LoVo (cell line): ENCODE measurements at regions not wholly inside any gene's neighbourhood (a gene's known extent, or its start where the extent isn't known, plus 50 kb on each side); places are given as distances from the start of the nearest gene placed in this dataset.

ENCODE experiments used
- DNase-seq: peaks from one replicate; pipeline ENCODE4 v3.0.0-alpha.2; 2016; ENCODE audit warnings: low spot score

- no peak for DNase-seq
Measured at GRCh38 chr13:107573184-107573583, 642.2 kb downstream of the LIG4 start.

DNA sequence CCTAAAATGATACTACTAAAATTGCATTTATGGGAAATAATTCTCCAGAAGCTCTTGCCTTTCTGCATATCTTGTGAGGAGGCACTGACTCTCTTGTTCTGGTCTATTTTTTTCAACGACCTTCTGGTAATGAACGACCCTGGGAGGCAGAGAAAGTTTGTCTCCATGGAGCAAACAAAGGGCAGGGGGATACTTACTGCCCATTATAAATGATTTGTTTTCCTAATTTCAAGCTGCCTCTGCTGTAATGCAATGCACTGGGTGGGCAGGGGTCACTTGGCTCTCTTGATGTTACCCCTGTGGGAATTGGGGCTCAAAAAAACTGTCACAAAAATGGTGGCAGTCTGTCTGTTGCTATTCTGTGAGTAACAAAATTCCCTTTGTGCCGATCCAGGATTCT is 643.2 kb downstream of the LIG4 start:
- no peak for DNase-seq

DNA sequence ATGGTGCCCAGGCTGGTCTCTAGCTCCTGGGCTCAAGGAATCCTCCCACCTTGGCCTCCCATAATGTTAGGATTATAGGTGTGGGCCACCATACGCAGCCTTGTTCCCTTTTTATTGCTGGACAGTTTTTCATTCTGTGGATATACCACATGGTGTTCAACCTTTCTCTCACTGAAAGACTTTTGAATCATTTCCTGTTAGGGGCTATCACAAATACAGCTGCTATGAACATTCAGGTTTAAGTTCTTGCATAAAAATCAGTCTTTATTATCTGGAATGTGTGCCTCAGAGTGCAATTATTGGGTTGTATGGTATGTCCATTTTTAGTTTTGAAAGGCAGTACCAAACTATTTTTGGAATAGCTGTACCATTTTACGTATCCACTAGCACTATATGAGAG is 647.2 kb downstream of the LIG4 start:
- no peak for DNase-seq

GRCh38 chr13:107563099-107563925 is 652.0 kb downstream of the LIG4 start:
- DNase-seq, result no peak

GRCh38 chr13:107562203-107562602 is 653.1 kb downstream of the LIG4 start:
- DNase-seq, result no peak

GRCh38 chr13:107554460-107554859 is 660.9 kb downstream of the LIG4 start:
- DNase-seq, result no peak

DNA sequence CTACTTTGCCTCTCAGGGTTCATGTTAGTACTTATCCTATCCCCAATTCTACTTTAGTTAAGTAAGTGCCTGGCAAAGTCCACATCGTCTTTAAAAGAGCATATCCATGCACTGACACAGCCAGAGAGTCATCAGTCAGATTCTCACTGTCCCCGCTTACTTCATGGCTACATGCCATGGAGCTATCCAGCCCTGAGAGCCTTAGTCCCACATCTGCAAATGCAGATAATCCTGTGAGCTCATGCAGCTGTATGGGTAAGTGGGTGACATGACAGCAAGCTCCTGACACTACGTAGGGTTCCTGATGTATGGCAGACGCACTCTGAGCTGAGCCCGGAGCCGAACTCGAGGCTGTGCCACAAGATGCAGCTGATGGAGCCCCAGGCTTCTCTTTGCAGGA is 661.5 kb downstream of the LIG4 start:
- no peak for DNase-seq

DNA sequence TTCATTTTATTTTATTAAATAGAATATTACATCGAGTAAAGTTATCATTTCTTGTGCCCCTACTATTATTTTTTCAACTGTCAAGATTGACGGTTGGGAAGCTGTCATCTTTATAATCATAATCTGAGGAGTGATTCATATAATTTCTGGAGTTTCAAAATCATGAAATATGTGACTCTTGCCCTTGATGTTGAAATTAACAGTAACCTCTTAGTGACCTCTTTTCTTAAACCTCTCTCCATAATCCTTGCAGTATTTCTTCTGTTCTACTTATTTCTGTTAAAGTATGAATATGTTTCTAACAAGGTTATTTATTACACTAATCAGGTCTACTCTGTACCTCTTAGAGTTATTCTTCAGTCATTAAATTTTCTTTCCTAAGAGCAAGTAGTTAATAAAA is 663.8 kb downstream of the LIG4 start:
- DNase-seq, result no peak

DNA sequence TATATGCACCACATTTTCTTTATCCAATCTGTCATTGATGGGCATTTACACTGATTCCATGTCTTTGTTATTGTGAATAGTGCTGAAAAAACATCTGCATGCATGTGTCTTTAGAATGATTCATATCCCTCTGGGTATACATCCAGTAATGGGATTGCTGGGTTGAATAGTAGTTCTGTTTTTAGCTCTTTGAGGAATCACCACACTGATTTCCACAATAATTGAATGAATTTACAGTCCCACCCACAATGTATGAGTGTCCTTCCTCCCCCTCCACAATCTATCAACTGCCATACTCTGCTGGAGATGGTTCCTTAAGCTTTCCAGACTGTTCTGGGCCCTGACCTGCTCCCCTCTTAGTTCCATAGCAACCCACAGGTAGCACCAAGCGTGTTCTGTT is 667.0 kb downstream of the LIG4 start:
- DNase-seq, result no peak

DNA sequence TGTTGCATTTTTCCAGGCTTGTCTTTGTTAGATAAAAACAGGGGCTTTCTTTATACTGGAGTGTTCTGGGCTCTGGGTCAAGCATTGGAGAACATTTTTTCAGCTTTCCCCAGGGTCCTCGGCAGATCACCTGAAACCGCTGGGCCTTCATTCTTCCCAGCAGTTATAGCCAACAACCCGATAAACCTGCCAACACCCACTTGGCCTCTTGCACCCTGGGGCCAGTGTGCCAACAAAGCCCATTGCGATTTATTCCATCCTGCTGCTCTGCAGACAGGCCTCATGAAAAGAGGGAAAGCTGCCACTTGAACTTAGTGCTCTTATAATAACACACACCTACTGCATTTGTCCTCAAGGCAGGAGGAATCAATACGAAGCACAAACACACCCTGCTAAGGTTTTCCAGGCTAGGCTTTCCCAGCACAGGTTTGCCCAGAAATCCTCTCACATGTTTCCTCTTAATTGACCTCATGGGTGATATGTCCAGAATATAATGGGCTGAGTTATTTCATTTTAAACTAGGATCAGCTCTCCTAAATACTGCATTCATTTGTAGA is 669.3 kb downstream of the LIG4 start:
- no peak for DNase-seq

DNA sequence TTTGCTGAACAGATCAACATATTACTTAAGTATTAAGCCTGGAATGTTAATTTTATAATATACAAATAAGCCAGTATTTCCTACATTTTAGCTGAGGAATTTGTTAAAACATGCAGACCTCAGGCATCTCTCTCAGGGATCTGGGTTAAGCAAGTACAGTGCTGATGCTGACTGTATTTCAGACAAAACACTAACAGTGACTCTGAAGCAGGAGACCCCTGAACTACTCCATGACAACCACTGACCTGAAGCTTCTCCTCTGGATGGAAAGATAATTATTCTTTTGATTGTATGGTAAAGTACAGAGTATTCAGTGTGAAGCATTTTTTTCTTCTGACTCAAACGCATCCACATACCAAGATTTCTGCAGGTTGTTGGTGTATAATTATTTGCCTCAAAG is 680.8 kb downstream of the LIG4 start:
- no peak for DNase-seq

DNA sequence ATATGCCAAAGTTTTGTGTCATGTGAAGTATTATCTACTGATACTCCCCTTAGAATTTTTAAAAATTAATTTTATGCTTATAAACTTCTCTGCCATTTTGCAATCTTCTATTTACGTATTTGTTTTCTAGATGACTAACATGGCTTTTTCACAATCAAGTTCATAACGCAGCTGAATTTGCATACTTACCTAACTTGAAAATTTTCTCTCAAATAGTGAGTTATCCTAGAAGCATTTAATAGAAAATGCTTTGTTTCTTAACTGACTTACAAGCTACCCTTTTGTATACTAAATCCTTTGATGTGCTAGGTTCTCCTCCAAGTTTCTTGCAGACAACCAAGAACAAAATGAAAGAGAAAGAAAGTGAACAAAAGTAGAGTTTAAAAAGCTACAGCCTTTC is 683.5 kb downstream of the LIG4 start:
- no peak for DNase-seq

DNA sequence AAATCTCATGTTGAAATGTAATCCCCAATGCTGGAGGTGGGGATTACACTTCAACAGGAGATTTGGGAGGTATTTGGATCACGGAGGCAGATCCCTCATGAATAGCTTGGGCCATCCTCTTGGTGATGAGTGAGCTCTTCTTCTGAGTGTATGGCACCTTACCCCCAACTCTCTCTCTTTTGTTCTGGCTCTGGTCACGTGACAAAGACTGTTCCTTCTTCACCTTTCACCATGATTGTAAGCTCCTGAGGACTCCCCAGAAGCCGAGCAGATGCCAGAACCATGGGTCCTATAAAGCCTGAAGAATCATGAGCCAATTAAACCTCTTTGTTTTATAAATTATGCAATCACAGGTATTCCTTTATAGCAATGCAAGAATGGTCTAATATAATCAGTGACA is 684.2 kb downstream of the LIG4 start:
- DNase-seq, result no peak

- no peak for DNase-seq
Measured at GRCh38 chr13:107529035-107529434, 686.3 kb downstream of the LIG4 start.

DNA sequence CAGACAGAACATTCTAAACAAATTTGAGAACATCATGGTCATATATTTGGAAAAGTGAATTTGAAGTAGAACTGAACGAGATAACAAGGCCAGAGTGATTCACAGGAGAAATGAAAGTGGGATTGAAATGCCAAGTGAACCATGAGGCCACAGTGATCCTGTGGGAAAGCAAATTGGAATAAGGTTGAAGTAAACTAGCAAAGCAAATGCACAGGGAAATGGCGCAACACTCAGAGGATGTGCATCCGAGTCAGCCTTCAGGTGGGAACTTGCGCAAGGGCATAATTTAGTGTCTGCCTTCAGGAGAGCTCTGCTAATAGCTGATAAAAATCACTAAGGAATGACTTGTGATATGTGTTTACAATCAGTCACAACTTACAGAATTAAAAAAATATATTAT is 696.6 kb downstream of the LIG4 start:
- DNase-seq, result no peak

DNA sequence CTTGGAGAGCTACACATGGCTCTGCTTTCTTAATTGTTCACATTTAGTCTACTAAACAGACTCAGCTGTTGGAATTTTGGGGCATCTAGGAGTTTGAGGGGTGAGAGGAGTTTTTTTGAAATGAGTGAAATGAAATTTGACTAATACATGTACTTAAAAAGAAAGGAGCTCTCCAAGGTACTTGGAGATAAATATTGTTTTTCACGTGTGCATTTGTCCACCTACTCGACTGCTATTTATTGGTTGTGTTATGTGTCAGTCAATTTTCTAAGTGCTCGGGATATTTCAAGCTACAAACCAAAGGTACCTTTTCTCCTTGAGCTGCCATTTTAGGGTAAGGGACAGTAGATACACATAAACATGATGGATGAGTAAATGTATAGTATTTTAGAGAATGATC is 697.0 kb downstream of the LIG4 start:
- no peak for DNase-seq

GRCh38 chr13:107516517-107516916 is 698.8 kb downstream of the LIG4 start:
- no peak for DNase-seq

- DNase-seq, result no peak
Measured at GRCh38 chr13:107512551-107512950, 702.8 kb downstream of the LIG4 start.

DNA sequence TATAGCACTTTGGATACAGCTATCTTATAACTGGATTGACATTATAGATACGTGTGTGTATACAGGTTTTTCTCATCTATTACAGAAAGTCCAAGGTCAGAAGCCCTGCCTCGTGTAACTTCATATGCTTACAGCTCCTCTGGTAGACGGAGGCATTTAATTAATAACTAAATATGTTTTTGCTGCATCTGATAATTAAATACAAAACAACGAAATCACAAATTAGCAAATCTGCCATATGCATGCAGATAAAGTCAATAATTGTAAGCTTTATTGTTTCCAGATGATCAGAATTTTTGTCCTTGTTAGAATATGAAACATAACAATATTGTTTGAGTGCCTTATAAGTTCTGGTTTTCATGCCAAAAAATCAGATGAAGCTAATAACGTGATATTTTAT is 717.7 kb downstream of the LIG4 start:
- no peak for DNase-seq

DNA sequence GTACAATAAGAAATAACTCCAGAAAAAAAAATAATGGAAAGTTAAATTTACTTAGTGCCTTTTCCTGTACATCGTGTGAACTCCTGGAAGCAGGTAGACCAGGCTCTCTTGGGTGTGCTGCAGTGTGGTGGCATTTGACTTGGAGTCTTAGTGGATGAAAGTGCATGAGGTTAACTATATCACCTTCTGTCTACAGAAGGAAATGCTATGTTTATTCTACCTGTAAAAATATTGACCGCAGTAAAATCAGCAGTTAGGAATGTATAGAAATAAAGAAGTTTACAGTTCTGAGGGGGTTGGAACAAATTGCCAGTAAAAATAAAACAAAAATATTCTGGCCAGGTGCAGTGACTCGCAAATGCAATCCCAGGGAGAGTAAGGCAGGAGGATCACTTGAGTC is 722.1 kb downstream of the LIG4 start:
- no peak for DNase-seq

- DNase-seq, result no peak
Measured at GRCh38 chr13:107482688-107483087, 732.6 kb downstream of the LIG4 start.

- no peak for DNase-seq
Measured at GRCh38 chr13:107480130-107480529, 735.2 kb downstream of the LIG4 start.

DNA sequence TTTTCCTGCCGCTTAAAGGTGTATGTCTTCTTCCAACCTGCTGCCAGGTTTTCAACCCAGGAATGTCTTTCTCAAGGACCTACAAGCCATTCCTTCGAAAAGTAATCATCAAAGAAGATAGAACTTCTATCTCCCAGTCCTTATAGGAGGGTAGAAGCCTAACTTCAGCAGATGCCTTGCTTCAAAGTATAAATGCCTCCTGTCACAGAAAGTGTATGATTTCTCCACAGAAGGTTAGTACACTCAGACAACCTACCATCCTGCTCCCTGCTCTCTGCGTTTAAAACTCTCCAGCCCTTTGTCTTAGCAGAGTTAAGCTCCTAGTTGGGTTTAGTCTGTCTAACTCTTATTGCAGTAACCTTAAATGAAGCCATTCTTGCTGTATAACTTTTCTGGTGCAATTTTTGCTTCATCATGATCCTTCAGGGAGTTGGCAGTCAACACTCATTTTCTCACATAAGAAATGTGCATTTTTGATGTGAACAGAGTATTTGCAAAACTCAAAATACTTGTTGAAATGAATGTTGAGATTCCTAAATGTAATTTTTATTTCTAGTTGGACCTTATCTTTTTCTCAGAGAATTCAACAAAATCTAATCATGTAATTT is 737.5 kb downstream of the LIG4 start:
- DNase-seq, result no peak
